Stimulated activated CD8-positive, alpha-beta memory T cell treated with anti-CD3 and anti-CD28 coated beads, Interleukin-15, amount 100 ng/mL, for 1 hour (primary cell): ENCODE measurements at regions not wholly inside any gene's neighbourhood (a gene's known extent, or its start where the extent isn't known, plus 50 kb on each side); places are given as distances from the start of the nearest gene placed in this dataset.
"Not testable (repeated sequence)": the region's sequence is repeated elsewhere in the genome, so short reads cannot be mapped to it uniquely, and the experiment has no call there.

Source experiments
- DNase-seq: peaks from one replicate; pipeline ENCODE4 v3.0.0-alpha.2; 2020; ENCODE audit warnings: low read depth

- no peak for DNase-seq
These were observed 362.1 kb downstream of the GALC start for GRCh38 chr14:87630846-87631245.

- no peak for DNase-seq
These were observed 363.2 kb downstream of the GALC start for GRCh38 chr14:87629788-87630187.

- no peak for DNase-seq
These were observed 364.2 kb downstream of the GALC start for GRCh38 chr14:87628780-87629179.

GRCh38 chr14:87628129-87628528, 364.9 kb downstream of the GALC start:
- no peak for DNase-seq

GRCh38 chr14:87626266-87626665, 366.7 kb downstream of the GALC start:
- DNase-seq = no peak

GRCh38 chr14:87623616-87624015, 369.4 kb downstream of the GALC start:
- no peak for DNase-seq

GRCh38 chr14:87617079-87617478, 375.9 kb downstream of the GALC start:
- DNase-seq = no peak

- DNase-seq = no peak
These were observed 376.9 kb downstream of the GALC start for GRCh38 chr14:87615822-87616679.

- no peak for DNase-seq
These were observed 377.9 kb downstream of the GALC start for GRCh38 chr14:87615047-87615446.

GRCh38 chr14:87613881-87614280, 379.1 kb downstream of the GALC start:
- DNase-seq = no peak

GRCh38 chr14:87607056-87607455, 385.9 kb downstream of the GALC start:
- DNase-seq = not testable (repeated sequence)

GRCh38 chr14:87601036-87601435, 391.9 kb downstream of the GALC start:
- no peak for DNase-seq

GRCh38 chr14:87600240-87600639, 392.7 kb downstream of the GALC start:
- DNase-seq = no peak

GRCh38 chr14:87581298-87581697, 411.7 kb downstream of the GALC start:
- no peak for DNase-seq

- DNase-seq = no peak
These were observed 413.9 kb downstream of the GALC start for GRCh38 chr14:87579036-87579435.

- no peak for DNase-seq
These were observed 417.6 kb downstream of the GALC start for GRCh38 chr14:87575378-87575777.

GRCh38 chr14:87573591-87573990, 419.4 kb downstream of the GALC start:
- no peak for DNase-seq

GRCh38 chr14:87567618-87568295, 425.2 kb downstream of the GALC start:
- no peak for DNase-seq

GRCh38 chr14:87566991-87567390, 426.0 kb downstream of the GALC start:
- no peak for DNase-seq

- DNase-seq = no peak
These were observed 445.4 kb downstream of the GALC start for GRCh38 chr14:87547536-87547935.

- DNase-seq = no peak
These were observed 450.7 kb downstream of the GALC start for GRCh38 chr14:87542288-87542687.

- DNase-seq = no peak
These were observed 452.6 kb downstream of the GALC start for GRCh38 chr14:87540339-87540738.

- no peak for DNase-seq
These were observed 463.9 kb downstream of the GALC start for GRCh38 chr14:87529081-87529480.

GRCh38 chr14:87526731-87527130, 466.3 kb downstream of the GALC start:
- no peak for DNase-seq
